Glomerular visceral epithelial cell (primary cell): ENCODE measurements at regions not wholly inside any gene's neighbourhood (a gene's known extent, or its start where the extent isn't known, plus 50 kb on each side); places are given as distances from the start of the nearest gene placed in this dataset.
"Not testable (repeated sequence)": the region's sequence is repeated elsewhere in the genome, so short reads cannot be mapped to it uniquely, and the experiment has no call there.

Experiments used
- DNase-seq: peaks from one replicate; pipeline ENCODE4 v3.0.0-alpha.2; 2016; ENCODE audit errors: extremely low spot score

GRCh38 chr21:35606146-35606545, 454.2 kb downstream of the SETD4 start:
- DNase-seq = no peak

GRCh38 chr21:35603494-35603893, 456.8 kb downstream of the SETD4 start:
- DNase-seq = no peak

GRCh38 chr21:35602811-35603362, 457.4 kb downstream of the SETD4 start:
- DNase-seq = no peak

- DNase-seq = no peak
Measured at GRCh38 chr21:35601211-35601610, 459.1 kb downstream of the SETD4 start.

GRCh38 chr21:35599164-35599563, 461.2 kb downstream of the SETD4 start:
- no peak for DNase-seq

GRCh38 chr21:35597750-35598339, 462.5 kb downstream of the SETD4 start:
- DNase-seq = no peak

- no peak for DNase-seq
Measured at GRCh38 chr21:35594905-35595304, 465.4 kb downstream of the SETD4 start.

GRCh38 chr21:35593000-35593502, 467.3 kb downstream of the SETD4 start:
- peak; percentile 11 for DNase-seq

GRCh38 chr21:35590284-35590683, 470.0 kb downstream of the SETD4 start:
- not testable (repeated sequence) for DNase-seq

- DNase-seq = no peak
Measured at GRCh38 chr21:35587841-35588380, 472.4 kb downstream of the SETD4 start.

GRCh38 chr21:35586305-35586704, 474.0 kb downstream of the SETD4 start:
- DNase-seq = no peak

- DNase-seq = no peak
Measured at GRCh38 chr21:35585878-35586277, 474.4 kb downstream of the SETD4 start.

GRCh38 chr21:35585155-35585554, 475.2 kb downstream of the SETD4 start:
- no peak for DNase-seq

GRCh38 chr21:35583566-35584216, 476.6 kb downstream of the SETD4 start:
- no peak for DNase-seq

GRCh38 chr21:35582731-35583130, 477.6 kb downstream of the SETD4 start:
- DNase-seq = no peak

GRCh38 chr21:35581640-35582039, 478.7 kb downstream of the SETD4 start:
- no peak for DNase-seq

- no peak for DNase-seq
Measured at GRCh38 chr21:35579520-35580293, 480.6 kb downstream of the SETD4 start.

GRCh38 chr21:35578831-35579471, 481.4 kb downstream of the SETD4 start:
- no peak for DNase-seq

- DNase-seq = peak; percentile 26
Measured at GRCh38 chr21:35578347-35578782, 482.0 kb downstream of the SETD4 start.

GRCh38 chr21:35575280-35575915, 484.9 kb downstream of the SETD4 start:
- peak; percentile 53 for DNase-seq
